GM23338 (cell line): ENCODE measurements at regions not wholly inside any gene's neighbourhood (a gene's known extent, or its start where the extent isn't known, plus 50 kb on each side); places are given as distances from the start of the nearest gene placed in this dataset.

Experiments
- ATAC-seq: fragments of 200-7000 bp; cut with Tn5 transposase; 3 replicates; pipeline ENCODE4 v1.9.1; 2020
- DNase-seq: peaks from one replicate; pipeline ENCODE4 v3.0.0-alpha.2; 2015; ENCODE audit warnings: low spot score
- H2AFZ ChIP-seq: fragments of 200-600 bp; sonication (generic); 2 replicates; pipeline ENCODE4 v1.8.0; 2016; ENCODE audit warnings: antibody characterized with exemption, mild to moderate bottlenecking, moderate library complexity
- H3F3A ChIP-seq: fragments of 200-600 bp; sonication (generic); replicated peaks from 2 replicates; pipeline ENCODE4 v1.8.0; 2017; ENCODE audit warnings: antibody characterized with exemption, mixed run types, low read depth
- H3K27ac ChIP-seq: fragments of 200-600 bp; sonication (generic); 2 replicates; pipeline ENCODE4 v1.6.1; 2016; ENCODE audit warnings: low read depth
- H3K27me3 ChIP-seq: fragments of 200-600 bp; sonication (generic); 2 replicates; pipeline ENCODE4 v1.8.0; 2016; ENCODE audit warnings: mild to moderate bottlenecking, mixed run types, moderate library complexity; ENCODE audit not compliant: insufficient read depth
- H3K36me3 ChIP-seq: fragments of 200-600 bp; sonication (generic); 2 replicates; pipeline ENCODE4 v1.8.0; 2016; ENCODE audit warnings: mild to moderate bottlenecking; ENCODE audit not compliant: insufficient read depth
- H3K4me1 ChIP-seq: fragments of 200-600 bp; sonication (generic); 2 replicates; pipeline ENCODE4 v1.8.0; 2016; ENCODE audit warnings: mild to moderate bottlenecking, moderate library complexity; ENCODE audit not compliant: insufficient read depth
- H3K4me2 ChIP-seq: fragments of 200-600 bp; sonication (generic); 2 replicates; pipeline ENCODE4 v1.7.1; 2017; ENCODE audit warnings: mixed run types
- H3K4me3 ChIP-seq: fragments of 200-600 bp; sonication (generic); 2 replicates; pipeline ENCODE4 v1.6.1; 2016; ENCODE audit warnings: mixed run types
- H3K79me2 ChIP-seq: fragments of 200-600 bp; sonication (generic); replicated peaks from 2 replicates; pipeline ENCODE4 v1.8.0; 2017; ENCODE audit warnings: mild to moderate bottlenecking; ENCODE audit not compliant: insufficient read depth
- H3K9me2 ChIP-seq: fragments of 200-600 bp; sonication (generic); 2 replicates; pipeline ENCODE4 v1.8.0; 2017; ENCODE audit not compliant: insufficient read depth
- H4K20me1 ChIP-seq: fragments of 200-600 bp; sonication (generic); replicated peaks from 2 replicates; pipeline ENCODE4 v1.8.0; 2017; ENCODE audit warnings: mild to moderate bottlenecking; ENCODE audit not compliant: insufficient read depth
- H3K27ac Mint-ChIP-seq: 2 replicates; pipeline ENCODE4 v1.8.0; 2020; ENCODE audit warnings: inconsistent platforms, mild to moderate bottlenecking, moderate library complexity, mixed read lengths
- H3K27me3 Mint-ChIP-seq: 3 replicates; pipeline ENCODE4 v1.8.0; 2022; ENCODE audit warnings: low read depth, mild to moderate bottlenecking, moderate library complexity, mixed read lengths, inconsistent platforms; ENCODE audit not compliant: insufficient read depth, poor library complexity
- H3K36me3 Mint-ChIP-seq: 3 replicates; pipeline ENCODE4 v1.8.0; 2021; ENCODE audit warnings: low read depth, mild to moderate bottlenecking, inconsistent platforms, moderate library complexity, mixed read lengths
- H3K4me1 Mint-ChIP-seq: 3 replicates; pipeline ENCODE4 v1.8.0; 2020; ENCODE audit warnings: mild to moderate bottlenecking, inconsistent platforms, mixed read lengths
- H3K4me3 Mint-ChIP-seq: 3 replicates; pipeline ENCODE4 v1.8.0; 2021; ENCODE audit warnings: moderate library complexity, mild to moderate bottlenecking, inconsistent platforms, mixed read lengths
- H3K9me3 Mint-ChIP-seq: 3 replicates; pipeline ENCODE4 v1.8.0; 2020; ENCODE audit warnings: moderate library complexity, mild to moderate bottlenecking, inconsistent platforms, mixed read lengths
- CTCF ChIP-seq, 2 experiments: fragments of 200-600 bp in 1 of 2; sonication (generic) in 1 of 2; conservative IDR thresholded peaks; 2 replicates each; pipeline versions ENCODE4 v1.5.1 to v1.6.1; 2016 to 2017; ENCODE audit warnings: antibody characterized with exemption in 2 of 2, low read depth in 2 of 2, mild to moderate bottlenecking in 2 of 2, moderate library complexity in 1 of 2
- EZH2phosphoT487 ChIP-seq: fragments of 200-600 bp; sonication (generic); IDR thresholded peaks from one replicate; pipeline ENCODE4 v1.8.1; 2018; ENCODE audit warnings: antibody characterized with exemption; ENCODE audit not compliant: unreplicated experiment
- NANOG ChIP-seq: IDR thresholded peaks from 2 replicates; pipeline ENCODE4 v1.6.1; 2016; ENCODE audit warnings: antibody characterized with exemption, borderline replicate concordance
- ZNF331 ChIP-seq: fragments of 250-450 bp; sonication (Bioruptor Pico); IDR thresholded peaks from 2 replicates; pipeline ENCODE4 v1.5.0; 2020; ENCODE audit warnings: low read depth, mild to moderate bottlenecking, moderate library complexity
- ZNF462 ChIP-seq: fragments of 250-450 bp; sonication (Bioruptor Pico); IDR thresholded peaks from 2 replicates; pipeline ENCODE4 v1.5.0; 2020; ENCODE audit warnings: mild to moderate bottlenecking, moderate library complexity

- TF ChIP-seq ZNF462 (CRISPR knock-in tag), result no peak
- TF ChIP-seq ZNF331 (CRISPR knock-in tag), result no peak
- TF ChIP-seq NANOG, result no peak
- no peak for TF ChIP-seq EZH2phosphoT487
These were observed 576.1 kb downstream of the TLE4 start (continued) for GRCh38 chr9:80147866-80148265.

GRCh38 chr9:80146466-80146865, 574.7 kb downstream of the TLE4 start:
- H3K27me3 Mint-ChIP-seq, result peaks cover 2% of the 10 kb centered on the region
- H3K4me3 Mint-ChIP-seq, result no peak overlapping the region
- Histone ChIP-seq H2AFZ (no peak overlapping the region), H3K79me2 (no peaks in the 10 kb centered on the region), H3K4me3 (no peak overlapping the region), H3F3A (no peaks in the 10 kb centered on the region), H3K4me2 (no peak overlapping the region), H3K4me1 (0 out of 2 replicates have a peak, but pooled peaks cover 5% of the 10 kb centered on the region), H3K36me3 (no peaks in the 10 kb centered on the region), H4K20me1 (no peaks in the 10 kb centered on the region), H3K27me3 (no peaks in the 10 kb centered on the region), H3K9me2 (no peaks in the 10 kb centered on the region), H3K27ac (no peak overlapping the region)
- H3K36me3 Mint-ChIP-seq, result peaks cover 9% of the 10 kb centered on the region; the same call in 2 of the 3 replicates
- peak; percentile 73 for ATAC-seq
- peak; percentile 55 to 58 for TF ChIP-seq CTCF (conservative IDR thresholded peaks at IDR 0.05; ENCODE audit: low read depth in 2 of 2)
- no peak for TF ChIP-seq EZH2phosphoT487
- peak; percentile 67 for DNase-seq
- peak overlapping the region; percentile 64; the same call in 1 of the 2 replicates for H3K27ac Mint-ChIP-seq
- peaks cover 6% of the 10 kb centered on the region; the same call in 2 of the 3 replicates for H3K9me3 Mint-ChIP-seq
- peaks cover 7% of the 10 kb centered on the region for H3K4me1 Mint-ChIP-seq
